GM23248 (cell line): ENCODE measurements at regions not wholly inside any gene's neighbourhood (a gene's known extent, or its start where the extent isn't known, plus 50 kb on each side); places are given as distances from the start of the nearest gene placed in this dataset.

Experiments
- EZH2 ChIP-seq: fragments of 200-600 bp; sonication (generic); IDR thresholded peaks from 2 replicates; pipeline ENCODE4 v1.6.1; 2018; ENCODE audit warnings: antibody characterized with exemption, mild to moderate bottlenecking; ENCODE audit not compliant: insufficient read depth, poor library complexity, severe bottlenecking
- EZH2phosphoT487 ChIP-seq: fragments of 200-600 bp; sonication (generic); IDR thresholded peaks from 2 replicates; pipeline ENCODE4 v1.6.1; 2018; ENCODE audit warnings: antibody characterized with exemption, moderate library complexity, mild to moderate bottlenecking, low read depth; ENCODE audit not compliant: insufficient read depth

GRCh38 chr5:58354827-58355226 lies 105.1 kb downstream of the PLK2 start:
- TF ChIP-seq EZH2 (no peak), EZH2phosphoT487 (no peak)
